Esophagus muscularis mucosa (tissue), 4 donors: ENCODE measurements at regions not wholly inside any gene's neighbourhood (a gene's known extent, or its start where the extent isn't known, plus 50 kb on each side); places are given as distances from the start of the nearest gene placed in this dataset.
"Not testable (repeated sequence)": the region's sequence is repeated elsewhere in the genome, so short reads cannot be mapped to it uniquely, and the experiment has no call there.

Experiments used
- DNase-seq: peaks from one replicate; pipeline ENCODE4 v3.0.0-alpha.2; 2017; ENCODE audit errors: extremely low spot score
- H3K27ac ChIP-seq, 4 donors: fragments of 200-600 bp; sonication (generic); replicated peaks in 1 of 4; 1 replicate in 3 of 4; 2 replicates in 1 of 4; pipeline ENCODE4 v1.5.1; 2016 to 2019; ENCODE audit warnings: mild to moderate bottlenecking in 1 of 4
- H3K27me3 ChIP-seq, 4 donors: fragments of 200-600 bp; sonication (generic); one replicate each; pipeline versions ENCODE4 v1.5.1 to v1.6.0; 2016 to 2019
- H3K36me3 ChIP-seq, 4 donors: fragments of 200-600 bp; sonication (generic); one replicate each; pipeline ENCODE4 v1.5.1; 2016 to 2019
- H3K4me1 ChIP-seq, 4 donors: fragments of 200-600 bp; sonication (generic); one replicate each; pipeline ENCODE4 v1.5.1; 2016 to 2019
- H3K4me3 ChIP-seq, 4 donors: fragments of 200-600 bp; sonication (generic); 1 replicate in 2 of 4; 2 replicates in 2 of 4; pipeline ENCODE4 v1.5.1; 2016 to 2019; ENCODE audit warnings: mild to moderate bottlenecking in 4 of 4, moderate library complexity in 1 of 4
- H3K9me3 ChIP-seq, 4 donors: fragments of 200-600 bp; sonication (generic); 1 replicate in 3 of 4; 2 replicates in 1 of 4; pipeline ENCODE4 v1.5.1; 2016 to 2019
- CTCF ChIP-seq, 3 experiments: fragments of 200-600 bp in 2 of 3; fragments of 450-650 bp in 1 of 3; sonication (generic) in 2 of 3; IDR thresholded peaks; one replicate each; pipeline ENCODE4 v1.5.1; 2017 to 2019; ENCODE audit warnings: antibody characterized with exemption in 3 of 3, mild to moderate bottlenecking in 2 of 3, moderate library complexity in 1 of 3
- EP300 ChIP-seq: sonication (generic); formaldehyde crosslinking; IDR thresholded peaks from one replicate; pipeline ENCODE4 v1.6.1; 2017; ENCODE audit warnings: antibody characterized with exemption
- POLR2A ChIP-seq: fragments of 450-650 bp; IDR thresholded peaks from one replicate; pipeline ENCODE4 v1.6.1; 2017; ENCODE audit warnings: antibody characterized with exemption, moderate library complexity, mild to moderate bottlenecking, low read depth
- POLR2AphosphoS5 ChIP-seq, 2 donors: sonication (generic); formaldehyde crosslinking; IDR thresholded peaks; one replicate each; pipeline ENCODE4 v1.6.1; 2017; ENCODE audit warnings: antibody characterized with exemption in 2 of 2
- WGBS: methylation state at CpG from one replicate; pipeline ENCODE4 v1.1.5; 2018; 5-methylcytosine and 5-hydroxymethylcytosine counted together
- intact Hi-C: fragments of 100-400 bp; cut with DNase I; formaldehyde crosslinking; loops from one replicate; pipeline ENCODE4 v1.15.1; 2023

- intact Hi-C loops: not testable (repeated sequence)
Observed at GRCh38 chr7:16249204-16249603, 172.1 kb downstream of the CRPPA start.

GRCh38 chr7:16248556-16248955 lies 172.8 kb downstream of the CRPPA start:
- intact Hi-C loops, H3K27me3 ChIP-seq, H3K36me3 ChIP-seq, DNase-seq, H3K4me1 ChIP-seq, H3K4me3 ChIP-seq, H3K27ac ChIP-seq, H3K9me3 ChIP-seq: not testable (repeated sequence)
- WGBS: 85% methylated on average over 6 of the region's 6 CpGs

More at GRCh38 chr7:16249204-16249603, 172.1 kb downstream of the CRPPA start:
- H3K27me3 ChIP-seq, H3K4me3 ChIP-seq, H3K36me3 ChIP-seq, DNase-seq, H3K9me3 ChIP-seq, H3K4me1 ChIP-seq, H3K27ac ChIP-seq: not testable (repeated sequence)
- WGBS: 100% methylated on average over 4 of the region's 7 CpGs

GRCh38 chr7:16244469-16244868 lies 176.9 kb downstream of the CRPPA start:
- no peak for TF ChIP-seq POLR2AphosphoS5 (IDR thresholded peaks at IDR 0.05)
- H3K4me1 ChIP-seq: no peaks in the 10 kb centered on the region
- no peak for DNase-seq
- intact Hi-C loops: no loop called here
- H3K27ac ChIP-seq: no peak overlapping the region
- H3K4me3 ChIP-seq: no peak overlapping the region
- no peaks in the 10 kb centered on the region for H3K27me3 ChIP-seq
- WGBS: 90% methylated on average over 3 of the region's 3 CpGs
- H3K9me3 ChIP-seq: no peaks in the 10 kb centered on the region
- H3K36me3 ChIP-seq: peaks cover 0 to 3% (median 0%) of the 10 kb centered on the region in 4 donors

GRCh38 chr7:16242920-16243319 lies 178.4 kb downstream of the CRPPA start:
- Histone ChIP-seq H3K27ac (no peak overlapping the region), H3K36me3 (no peaks in the 10 kb centered on the region), H3K9me3 (no peaks in the 10 kb centered on the region), H3K27me3 (no peaks in the 10 kb centered on the region), H3K4me1 (no peaks in the 10 kb centered on the region), H3K4me3 (no peak overlapping the region)
- intact Hi-C loops: no loop called here
- DNase-seq: no peak
- no peak for TF ChIP-seq CTCF (IDR thresholded peaks at IDR 0.05)
- no peak for TF ChIP-seq POLR2A
- no peak for TF ChIP-seq POLR2AphosphoS5 (IDR thresholded peaks at IDR 0.05)
- TF ChIP-seq EP300: no peak
- 92% methylated on average over 4 of the region's 4 CpGs for WGBS

- Histone ChIP-seq H3K4me3 (no peak overlapping the region), H3K4me1 (no peaks in the 10 kb centered on the region), H3K27ac (no peak overlapping the region), H3K9me3 (no peaks in the 10 kb centered on the region), H3K27me3 (no peaks in the 10 kb centered on the region), H3K36me3 (no peaks in the 10 kb centered on the region)
- TF ChIP-seq POLR2AphosphoS5 (IDR thresholded peaks at IDR 0.05): no peak
- TF ChIP-seq POLR2A: no peak
- TF ChIP-seq EP300: no peak
- TF ChIP-seq CTCF (IDR thresholded peaks at IDR 0.05): no peak
- intact Hi-C loops: no loop called here
- no peak for DNase-seq
Observed at GRCh38 chr7:16241017-16241416, 180.3 kb downstream of the CRPPA start.

GRCh38 chr7:16236381-16236780 lies 185.0 kb downstream of the CRPPA start:
- intact Hi-C loops: no loop called here
- Histone ChIP-seq H3K36me3 (no peaks in the 10 kb centered on the region), H3K4me1 (no peaks in the 10 kb centered on the region), H3K9me3 (peaks cover 0 to 6% (median 0%) of the 10 kb centered on the region in 4 donors), H3K27me3 (no peaks in the 10 kb centered on the region), H3K4me3 (no peak overlapping the region), H3K27ac (no peak overlapping the region)
- TF ChIP-seq POLR2AphosphoS5 (IDR thresholded peaks at IDR 0.05): no peak
- no peak for TF ChIP-seq POLR2A
- TF ChIP-seq CTCF (IDR thresholded peaks at IDR 0.05): no peak
- TF ChIP-seq EP300: no peak
- no peak for DNase-seq
